DOHH2 (cell line): ENCODE measurements at regions not wholly inside any gene's neighbourhood (a gene's known extent, or its start where the extent isn't known, plus 50 kb on each side); places are given as distances from the start of the nearest gene placed in this dataset.
"Not testable (repeated sequence)": the region's sequence is repeated elsewhere in the genome, so short reads cannot be mapped to it uniquely, and the experiment has no call there.

Experiments
- H3F3A ChIP-seq: fragments of 200-600 bp; sonication (generic), shearing (Covaris generic); 2 replicates; pipeline ENCODE4 v1.6.0; 2016; ENCODE audit warnings: antibody characterized with exemption, mild to moderate bottlenecking; ENCODE audit not compliant: control insufficient read depth, insufficient read depth
- H3K27ac ChIP-seq: fragments of 200-600 bp; sonication (generic); 2 replicates; pipeline ENCODE4 v1.5.1; 2014; ENCODE audit warnings: low read depth, mild to moderate bottlenecking, low read length, moderate library complexity
- H3K27me3 ChIP-seq: fragments of 200-600 bp; sonication (generic); 2 replicates; pipeline ENCODE4 v1.6.1; 2014; ENCODE audit warnings: mild to moderate bottlenecking, low read length, mixed read lengths; ENCODE audit not compliant: control insufficient read depth
- H3K36me3 ChIP-seq: fragments of 200-600 bp; sonication (generic); 2 replicates; pipeline ENCODE4 v1.6.1; 2014; ENCODE audit warnings: mild to moderate bottlenecking, low read length, moderate library complexity, mixed read lengths; ENCODE audit not compliant: control insufficient read depth
- H3K4me1 ChIP-seq: fragments of 200-600 bp; sonication (generic); 2 replicates; pipeline ENCODE4 v1.6.1; 2014; ENCODE audit warnings: mild to moderate bottlenecking, low read length, mixed read lengths; ENCODE audit not compliant: control insufficient read depth
- H3K4me2 ChIP-seq: fragments of 200-600 bp; sonication (generic); 2 replicates; pipeline ENCODE4 v1.6.0; 2014; ENCODE audit warnings: mild to moderate bottlenecking, low read length, moderate library complexity
- H3K4me3 ChIP-seq: fragments of 200-600 bp; sonication (generic); 2 replicates; pipeline ENCODE4 v1.5.1; 2014; ENCODE audit warnings: mild to moderate bottlenecking, low read length, mixed read lengths
- H3K79me2 ChIP-seq: fragments of 200-600 bp; sonication (generic); 2 replicates; pipeline ENCODE4 v1.6.1; 2014; ENCODE audit warnings: mild to moderate bottlenecking, low read length, mixed read lengths; ENCODE audit not compliant: control insufficient read depth
- H3K9me2 ChIP-seq: fragments of 200-600 bp; sonication (generic); replicated peaks from 2 replicates; pipeline ENCODE4 v1.6.1; 2014; ENCODE audit warnings: mild to moderate bottlenecking, low read length, mixed read lengths; ENCODE audit not compliant: control insufficient read depth
- H3K9me3 ChIP-seq: fragments of 200-600 bp; sonication (generic); 2 replicates; pipeline ENCODE4 v1.6.1; 2014; ENCODE audit warnings: antibody characterized with exemption, low read length, mixed read lengths; ENCODE audit not compliant: control insufficient read depth, insufficient read depth
- H4K20me1 ChIP-seq: fragments of 200-600 bp; sonication (generic); 2 replicates; pipeline ENCODE4 v1.6.0; 2014; ENCODE audit warnings: low read depth, mild to moderate bottlenecking, antibody characterized with exemption, low read length, moderate library complexity; ENCODE audit not compliant: control insufficient read depth, insufficient read depth
- CTCF ChIP-seq: fragments of 200-600 bp; sonication (generic); IDR thresholded peaks from one replicate; pipeline ENCODE4 v1.5.1; 2014; ENCODE audit warnings: antibody characterized with exemption, mild to moderate bottlenecking, low read depth, low read length; ENCODE audit not compliant: poor library complexity, severe bottlenecking
- EZH2phosphoT487 ChIP-seq: fragments of 200-600 bp; sonication (generic); IDR thresholded peaks from 2 replicates; pipeline ENCODE4 v1.6.1; 2017; ENCODE audit warnings: borderline replicate concordance, mild to moderate bottlenecking, antibody characterized with exemption, low read length, moderate library complexity, mixed read lengths

- H3K9me2 ChIP-seq = no peaks in the 10 kb centered on the region
- H3K27me3 ChIP-seq = no peaks in the 10 kb centered on the region
- H3F3A ChIP-seq = no peaks in the 10 kb centered on the region
- no peak overlapping the region for H3K27ac ChIP-seq
- no peaks in the 10 kb centered on the region for H3K79me2 ChIP-seq
- no peak overlapping the region for H3K4me2 ChIP-seq
- no peaks in the 10 kb centered on the region for H3K4me1 ChIP-seq
- H4K20me1 ChIP-seq = no peaks in the 10 kb centered on the region
- TF ChIP-seq EZH2phosphoT487 (no peak), CTCF (no peak)
- no peak overlapping the region for H3K4me3 ChIP-seq
- H3K36me3 ChIP-seq = no peaks in the 10 kb centered on the region
- no peaks in the 10 kb centered on the region for H3K9me3 ChIP-seq
These were observed 282.3 kb upstream of the PRICKLE1 start for GRCh38 chr12:42871816-42872215.

- no peaks in the 10 kb centered on the region for H3K79me2 ChIP-seq
- H3K4me2 ChIP-seq = no peak overlapping the region
- TF ChIP-seq CTCF (no peak), EZH2phosphoT487 (no peak)
These were observed 278.7 kb upstream of the PRICKLE1 start for GRCh38 chr12:42868291-42868690.

DNA sequence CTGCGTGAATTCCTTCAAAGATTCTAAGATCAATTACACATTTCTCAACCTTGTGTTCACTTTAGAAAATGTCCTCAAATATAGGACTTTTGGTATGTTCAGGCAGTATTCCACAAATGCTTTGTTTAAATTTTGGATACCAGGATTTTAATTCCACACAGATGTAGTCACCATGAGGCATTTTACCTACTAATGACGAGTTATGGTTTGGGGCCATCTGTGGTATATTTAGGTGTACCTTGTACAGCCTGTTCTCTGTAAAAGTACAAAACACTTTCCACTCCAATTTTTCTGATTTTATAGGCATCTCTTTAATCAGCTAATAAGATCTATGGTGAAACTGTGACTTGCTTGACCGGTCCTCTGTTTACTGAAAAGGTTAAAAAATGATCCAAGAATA, 275.7 kb upstream of the PRICKLE1 start:
- TF ChIP-seq EZH2phosphoT487 (no peak), CTCF (no peak)
- Histone ChIP-seq H3K79me2 (no peaks in the 10 kb centered on the region), H3K4me3 (no peak overlapping the region)

More at GRCh38 chr12:42868291-42868690, 278.7 kb upstream of the PRICKLE1 start:
- Histone ChIP-seq H3K4me1 (no peaks in the 10 kb centered on the region), H3K27ac (no peak overlapping the region), H4K20me1 (no peaks in the 10 kb centered on the region), H3K4me3 (no peak overlapping the region), H3F3A (no peaks in the 10 kb centered on the region), H3K9me3 (no peaks in the 10 kb centered on the region), H3K27me3 (no peaks in the 10 kb centered on the region), H3K36me3 (no peaks in the 10 kb centered on the region), H3K9me2 (no peaks in the 10 kb centered on the region)

DNA sequence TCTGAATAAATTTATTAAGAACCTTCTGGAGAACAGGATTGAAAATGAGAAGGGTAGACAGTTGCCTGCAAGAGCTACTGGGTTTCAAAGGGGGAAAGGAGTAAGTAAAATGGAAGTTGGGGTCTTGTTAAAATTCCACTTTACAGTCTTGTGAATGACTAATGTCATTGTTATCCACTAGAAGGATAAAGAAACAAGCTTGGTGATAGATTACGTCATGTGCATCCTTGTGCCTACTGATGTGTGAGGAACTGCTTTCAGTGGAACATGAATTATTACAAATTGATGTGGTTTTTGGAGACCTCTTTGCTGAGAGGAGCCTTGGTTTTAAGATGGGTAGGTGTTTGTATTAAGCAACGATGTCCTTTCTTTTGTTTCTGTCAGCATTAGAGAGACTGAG, 272.5 kb upstream of the PRICKLE1 start:
- no peaks in the 10 kb centered on the region for H3K4me1 ChIP-seq
- no peaks in the 10 kb centered on the region for H3K9me3 ChIP-seq
- TF ChIP-seq EZH2phosphoT487 (no peak), CTCF (no peak)
- no peaks in the 10 kb centered on the region for H3K27me3 ChIP-seq
- H4K20me1 ChIP-seq = no peaks in the 10 kb centered on the region
- no peak overlapping the region for H3K4me3 ChIP-seq
- no peak overlapping the region for H3K27ac ChIP-seq
- H3K4me2 ChIP-seq = no peak overlapping the region
- no peaks in the 10 kb centered on the region for H3K36me3 ChIP-seq
- H3K9me2 ChIP-seq = no peaks in the 10 kb centered on the region
- no peaks in the 10 kb centered on the region for H3K79me2 ChIP-seq
- H3F3A ChIP-seq = no peaks in the 10 kb centered on the region

More for the DNA sequence above, 275.7 kb upstream of the PRICKLE1 start:
- Histone ChIP-seq H3K27ac (no peak overlapping the region), H3K4me1 (no peaks in the 10 kb centered on the region), H3K9me3 (no peaks in the 10 kb centered on the region), H3K27me3 (no peaks in the 10 kb centered on the region), H3K36me3 (no peaks in the 10 kb centered on the region), H3K4me2 (no peak overlapping the region), H4K20me1 (no peaks in the 10 kb centered on the region), H3K9me2 (no peaks in the 10 kb centered on the region), H3F3A (no peaks in the 10 kb centered on the region)

DNA sequence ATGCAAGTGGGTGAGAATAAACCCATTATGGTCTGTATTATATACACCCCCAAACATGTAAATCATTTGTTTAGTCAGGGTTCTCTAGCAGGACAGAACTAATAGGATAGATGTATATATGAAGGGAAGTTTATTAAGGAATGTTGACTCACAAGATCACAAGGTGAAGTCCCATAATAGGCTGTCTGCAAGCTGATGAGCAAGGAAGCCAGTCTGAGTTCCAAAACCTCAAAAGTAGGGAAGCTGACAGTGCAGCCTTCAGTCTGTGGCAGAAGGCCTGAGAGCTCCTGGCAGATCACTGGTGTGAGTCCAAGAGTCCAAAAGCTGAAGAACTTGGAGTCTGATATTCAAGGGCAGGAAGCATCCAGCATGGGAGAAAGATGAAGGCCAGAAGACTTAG, 270.8 kb upstream of the PRICKLE1 start:
- not testable (repeated sequence) for H3K4me2 ChIP-seq, H3K4me3 ChIP-seq, H4K20me1 ChIP-seq, H3K9me3 ChIP-seq, H3K27me3 ChIP-seq, H3K9me2 ChIP-seq, H3K79me2 ChIP-seq, H3K36me3 ChIP-seq, H3K4me1 ChIP-seq, H3K27ac ChIP-seq, H3F3A ChIP-seq
